Pancreas (tissue), 10 donors: ENCODE measurements at regions not wholly inside any gene's neighbourhood (a gene's known extent, or its start where the extent isn't known, plus 50 kb on each side); places are given as distances from the start of the nearest gene placed in this dataset.

Experiments
- ATAC-seq, 4 donors: fragments of 200-7000 bp; cut with Tn5 transposase; one replicate each; pipeline versions ENCODE4 v1.8.0 to v1.9.1; 2020; ENCODE audit warnings: mild to moderate bottlenecking in 4 of 4, moderate library complexity in 4 of 4
- DNase-seq, 6 donors: peaks; one replicate each; pipeline ENCODE4 v3.0.0-alpha.2; 2020
- FAIRE-seq: peaks from 2 replicates; lab custom pipeline; 2012; peaks lifted over from hg19 to GRCh38; lab: Jason Lieb, UNC
- H3K27ac ChIP-seq, 4 donors: fragments of 200-600 bp; sonication (generic); 1 replicate in 3 of 4; 2 replicates in 1 of 4; pipeline versions ENCODE4 v1.5.0 to v1.8.0; 2020
- H3K27me3 ChIP-seq, 4 donors: fragments of 200-600 bp; one replicate each; pipeline ENCODE4 v1.8.0; 2021
- H3K36me3 ChIP-seq, 3 donors: fragments of 200-600 bp; sonication (generic) in 1 of 3; one replicate each; pipeline versions ENCODE4 v1.5.0 to v1.8.0; 2020 to 2021
- H3K4me1 ChIP-seq, 3 donors: fragments of 200-600 bp; one replicate each; pipeline ENCODE4 v1.8.0; 2021
- H3K4me3 ChIP-seq, 4 donors: fragments of 200-600 bp; sonication (generic) in 2 of 4; one replicate each; pipeline versions ENCODE4 v1.5.0 to v1.8.0; 2020 to 2021
- H3K9me3 ChIP-seq, 4 donors: fragments of 200-600 bp; one replicate each; pipeline ENCODE4 v1.8.0; 2021
- WGBS, 2 donors: extraction: QIAGEN DNeasy Blood & Tissue Kit; methylation state at CpG; one replicate each; pipeline ENCODE4 v1.1.7; 2013; 5-methylcytosine and 5-hydroxymethylcytosine counted together
- intact Hi-C, 3 donors: fragments of 100-400 bp; cut with DNase I; formaldehyde crosslinking; loops; one replicate each; pipeline versions ENCODE4 v1.11.1 to v1.14.2; 2022
- TF ChIP-seq, protein P1 (sequence below), 4 donors: fragments of 200-600 bp; sonication (generic) in 3 of 4; IDR thresholded peaks; one replicate each; pipeline versions ENCODE4 v1.5.0 to v1.8.0; 2021; ENCODE audit warnings: antibody characterized with exemption in 4 of 4
- donor health status: healthy with polysubstance abuse.
- donor health status: DM: no; HTN: no; CAD: no; lungs with moderate emphysema.
- donor health status: DM: no; HTN: no; CAD: no.
- donor health status: control.
- donor health status: control.
- donor health status: Bipolar disorder and iron deficiency.
- donor health status: DM: yes; HTN: yes; CAD: no.
- donor health status: DM: no; HTN: no; CAD: no.
- donor health status: DM: no; HTN: no; CAD: no.
- donor health status: DM: yes; HTN: yes; CAD: no.

GRCh38 chr1:214216021-214216420 is 64.9 kb upstream of the SMYD2 start:
- TF ChIP-seq, protein P1, sequence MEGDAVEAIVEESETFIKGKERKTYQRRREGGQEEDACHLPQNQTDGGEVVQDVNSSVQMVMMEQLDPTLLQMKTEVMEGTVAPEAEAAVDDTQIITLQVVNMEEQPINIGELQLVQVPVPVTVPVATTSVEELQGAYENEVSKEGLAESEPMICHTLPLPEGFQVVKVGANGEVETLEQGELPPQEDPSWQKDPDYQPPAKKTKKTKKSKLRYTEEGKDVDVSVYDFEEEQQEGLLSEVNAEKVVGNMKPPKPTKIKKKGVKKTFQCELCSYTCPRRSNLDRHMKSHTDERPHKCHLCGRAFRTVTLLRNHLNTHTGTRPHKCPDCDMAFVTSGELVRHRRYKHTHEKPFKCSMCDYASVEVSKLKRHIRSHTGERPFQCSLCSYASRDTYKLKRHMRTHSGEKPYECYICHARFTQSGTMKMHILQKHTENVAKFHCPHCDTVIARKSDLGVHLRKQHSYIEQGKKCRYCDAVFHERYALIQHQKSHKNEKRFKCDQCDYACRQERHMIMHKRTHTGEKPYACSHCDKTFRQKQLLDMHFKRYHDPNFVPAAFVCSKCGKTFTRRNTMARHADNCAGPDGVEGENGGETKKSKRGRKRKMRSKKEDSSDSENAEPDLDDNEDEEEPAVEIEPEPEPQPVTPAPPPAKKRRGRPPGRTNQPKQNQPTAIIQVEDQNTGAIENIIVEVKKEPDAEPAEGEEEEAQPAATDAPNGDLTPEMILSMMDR (IDR thresholded peaks at IDR 0.05), result no peak
- intact Hi-C loops, result loop anchor here in 1 of 3 donors (10.0 kb wide), 1 partner anchor 109 kb away; no protein-coding TSS in a partner anchor

GRCh38 chr1:214216779-214217178 is 64.2 kb upstream of the SMYD2 start:
- Histone ChIP-seq H3K4me1 (peaks cover 13 to 29% (median 18%) of the 10 kb centered on the region in 3 donors), H3K27ac (no peak overlapping the region), H3K27me3 (no peaks in the 10 kb centered on the region), H3K9me3 (no peaks in the 10 kb centered on the region), H3K4me3 (no peak overlapping the region), H3K36me3 (no peaks in the 10 kb centered on the region)
- peak in 2 of 6 donors; percentile 44 to 51 for DNase-seq
- TF ChIP-seq, protein P1 (IDR thresholded peaks at IDR 0.05), result no peak
- intact Hi-C loops, result loop anchor here in 1 of 3 donors (10.0 kb wide), 1 partner anchor 108 kb away; no protein-coding TSS in a partner anchor
- ATAC-seq, result peak; percentile 73 to 88 (median 80)
- FAIRE-seq, result no peak

More at GRCh38 chr1:214216021-214216420, 64.9 kb upstream of the SMYD2 start:
- Histone ChIP-seq H3K27me3 (no peaks in the 10 kb centered on the region), H3K36me3 (no peaks in the 10 kb centered on the region), H3K27ac (peak overlapping the region in 1 of 4 donors; percentile 38), H3K4me1 (peaks cover 13 to 29% (median 18%) of the 10 kb centered on the region in 3 donors), H3K4me3 (no peak overlapping the region), H3K9me3 (no peaks in the 10 kb centered on the region)
- ATAC-seq (peak in 1 of 4 donors; percentile 17), DNase-seq (no peak), FAIRE-seq (no peak)
- 35 to 64% methylated on average over 1 of the region's 1 CpG for WGBS, 2 donors

DNA sequence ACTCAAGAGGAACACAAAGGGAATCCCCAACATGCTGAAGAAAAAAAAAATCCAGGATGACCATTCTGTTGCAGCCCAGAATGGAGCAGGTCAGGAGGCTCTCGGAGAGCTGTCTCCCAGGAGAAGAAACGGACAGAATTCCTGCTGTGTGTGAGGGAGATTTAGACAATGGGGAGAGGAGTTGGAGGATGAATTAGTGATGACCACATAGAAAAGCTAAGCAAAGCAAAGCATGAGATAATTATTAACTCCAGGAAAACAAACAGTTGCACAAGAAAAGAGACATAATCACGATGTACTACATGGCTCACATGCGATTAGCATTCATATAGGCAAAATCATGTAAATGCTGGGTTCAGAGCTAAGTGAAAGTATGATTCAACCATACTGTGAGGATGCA is 61.1 kb upstream of the SMYD2 start:
- Histone ChIP-seq H3K9me3 (no peaks in the 10 kb centered on the region), H3K27ac (no peak overlapping the region), H3K4me3 (no peak overlapping the region), H3K27me3 (no peaks in the 10 kb centered on the region), H3K4me1 (peaks cover 9 to 22% (median 18%) of the 10 kb centered on the region in 3 donors), H3K36me3 (no peaks in the 10 kb centered on the region)
- intact Hi-C loops, result loop anchor here in 1 of 3 donors (10.0 kb wide), 1 partner anchor 105 kb away; no protein-coding TSS in a partner anchor
- ATAC-seq (no peak), FAIRE-seq (no peak), DNase-seq (no peak)
- TF ChIP-seq, protein P1 (IDR thresholded peaks at IDR 0.05), result no peak
- WGBS, 2 donors, result 54 to 55% methylated on average over 4 of the region's 4 CpGs

- no peaks in the 10 kb centered on the region for H3K27me3 ChIP-seq
- H3K9me3 ChIP-seq, result no peaks in the 10 kb centered on the region
- TF ChIP-seq, protein P1 (IDR thresholded peaks at IDR 0.05), result no peak
- peaks cover 9 to 19% (median 16%) of the 10 kb centered on the region in 3 donors for H3K4me1 ChIP-seq
- DNase-seq (no peak), FAIRE-seq (no peak), ATAC-seq (no peak)
- 81 to 83% methylated on average over 5 of the region's 5 CpGs for WGBS, 2 donors
- intact Hi-C loops, result no loop called here
- no peak overlapping the region for H3K27ac ChIP-seq
- no peak overlapping the region for H3K4me3 ChIP-seq
- H3K36me3 ChIP-seq, result no peaks in the 10 kb centered on the region
Measured at GRCh38 chr1:214220891-214221290, 60.1 kb upstream of the SMYD2 start.

DNA sequence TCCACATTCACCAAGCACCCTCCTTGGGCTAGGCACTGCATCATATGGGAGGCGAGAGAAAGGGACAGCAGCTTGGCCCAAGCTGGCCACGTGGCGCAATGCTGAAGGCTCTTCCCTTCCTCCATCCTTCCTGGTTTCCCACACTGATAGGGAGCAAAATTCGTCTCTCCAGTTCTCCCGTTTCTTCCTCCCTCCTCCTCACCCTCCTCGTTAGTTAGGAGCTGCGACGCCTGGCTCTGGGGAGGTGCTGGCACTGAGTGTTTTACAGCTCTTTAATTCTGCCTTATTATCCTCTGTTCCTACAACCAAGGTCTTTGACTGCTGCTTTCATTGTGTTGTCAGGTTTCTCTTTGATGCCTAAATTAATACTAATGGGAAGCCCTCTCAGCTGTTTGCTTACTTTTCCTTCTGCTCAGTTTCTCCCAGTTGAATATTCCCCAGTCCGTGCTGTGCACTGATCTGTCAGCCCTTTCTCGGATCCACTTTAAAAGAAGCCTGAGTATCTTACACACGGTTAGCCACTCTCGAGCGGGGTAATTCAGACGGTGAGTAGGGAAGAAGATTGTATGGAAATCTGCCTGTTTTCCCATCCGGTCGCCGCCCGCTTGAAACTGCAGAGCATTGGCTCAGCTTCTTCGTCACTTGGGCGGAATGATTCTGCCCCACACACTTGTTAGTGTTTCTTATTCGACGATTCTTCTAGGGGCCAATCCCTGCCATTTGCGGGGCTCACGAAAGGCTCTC is 56.2 kb upstream of the SMYD2 start:
- DNase-seq, result no peak
- ATAC-seq, result peak; percentile 60 to 70 (median 64)
- Histone ChIP-seq H3K36me3 (no peaks in the 10 kb centered on the region), H3K27ac (no peak overlapping the region), H3K4me3 (peak overlapping the region in 2 of 4 donors; percentile 25 to 35), H3K9me3 (no peaks in the 10 kb centered on the region), H3K4me1 (no peaks in the 10 kb centered on the region), H3K27me3 (no peaks in the 10 kb centered on the region)
- TF ChIP-seq, protein P1 (IDR thresholded peaks at IDR 0.05), result no peak
- WGBS, 2 donors, result 7 to 8% methylated on average over 24 of the region's 24 CpGs
- intact Hi-C loops, result no loop called here
- no peak for FAIRE-seq
